ENCODE measurements at regions not wholly inside any gene's neighbourhood (a gene's known extent, or its start where the extent isn't known, plus 50 kb on each side); places are given as distances from the start of the nearest gene placed in this dataset.
"Not testable (repeated sequence)": the region's sequence is repeated elsewhere in the genome, so short reads cannot be mapped to it uniquely, and the experiment has no call there.

DNA sequence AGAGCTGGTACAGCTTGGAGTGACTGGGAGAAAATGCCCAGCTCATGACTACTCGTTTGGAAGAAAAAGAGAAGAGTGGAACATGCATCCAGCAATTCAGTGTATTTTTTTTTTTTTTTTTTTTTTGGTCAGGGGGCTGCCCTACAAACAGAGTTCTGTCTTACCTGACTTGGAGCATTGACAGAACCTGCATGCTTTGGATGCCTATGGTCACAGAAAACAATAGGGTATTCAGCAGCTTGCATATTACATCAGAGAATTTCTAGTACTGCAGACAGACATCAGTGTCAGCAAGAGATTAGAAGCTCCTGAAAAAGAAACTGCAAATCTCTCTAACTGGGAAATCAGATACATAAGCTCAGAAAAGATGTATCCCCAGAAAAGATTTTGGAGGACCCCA, 894.4 kb downstream of the SPATA31A7 start:
- H3K36me3 ChIP-seq (ENCODE audit: control insufficient read depth in 2 of 3, insufficient read depth in 3 of 3, low read length in 3 of 3); H3K9me3 Mint-ChIP-seq; H3K27me3 Mint-ChIP-seq; H3K27ac ChIP-seq (ENCODE audit: low read depth, low read length); DNase-seq; H3K36me3 Mint-ChIP-seq; H3K27me3 ChIP-seq (ENCODE audit: control insufficient read depth in 2 of 2, insufficient read depth in 2 of 2, low read length in 2 of 2); H3K27ac Mint-ChIP-seq; H3K4me3 Mint-ChIP-seq; intact Hi-C loops (cut with micrococcal nuclease); CTCF ChIA-PET; H3K9me3 ChIP-seq (ENCODE audit: control insufficient read depth in 2 of 3, low read length in 3 of 3); ATAC-seq; POLR2A ChIA-PET; H3K4me1 ChIP-seq (ENCODE audit: control insufficient read depth in 2 of 2, insufficient read depth in 2 of 2, low read length in 2 of 2); H3K4me3 ChIP-seq (ENCODE audit: low read length); H3K4me1 Mint-ChIP-seq: not testable (repeated sequence)

DNA sequence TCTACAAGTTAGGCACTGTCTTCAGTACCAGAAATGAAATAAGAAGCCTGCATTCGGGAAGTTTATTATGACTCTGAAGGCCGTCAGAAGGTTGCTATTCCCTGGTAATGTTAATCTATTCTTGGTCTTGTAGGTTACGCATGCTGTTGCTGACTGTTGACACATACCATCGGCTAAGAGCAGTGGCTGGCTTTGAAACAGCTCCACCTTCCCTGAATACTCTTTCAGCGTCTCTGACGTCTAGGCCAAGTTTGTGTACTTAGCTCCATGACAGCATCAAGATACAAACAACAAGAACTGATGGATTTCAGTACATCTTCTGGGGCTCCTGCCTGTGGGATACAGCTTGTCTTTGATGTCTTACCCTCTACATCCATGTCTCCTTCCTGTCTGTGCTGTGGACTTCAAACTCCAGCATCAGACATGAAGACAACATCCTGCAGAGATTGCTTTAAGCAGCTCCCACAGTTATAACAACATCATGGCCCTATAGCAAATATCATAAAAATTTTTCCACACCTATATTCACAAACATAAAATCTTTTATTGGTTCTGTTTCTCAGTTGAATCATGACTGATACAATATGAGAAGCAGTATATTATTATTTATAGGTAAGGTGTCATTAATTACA, 906.0 kb downstream of the SPATA31A7 start:
- H3K27me3 ChIP-seq (ENCODE audit: control insufficient read depth in 2 of 2, insufficient read depth in 2 of 2, low read length in 2 of 2); H3K9me3 ChIP-seq (ENCODE audit: control insufficient read depth in 2 of 3, low read length in 3 of 3); ATAC-seq; H3K27me3 Mint-ChIP-seq; H3K4me1 ChIP-seq (ENCODE audit: control insufficient read depth in 2 of 2, insufficient read depth in 2 of 2, low read length in 2 of 2); H3K36me3 ChIP-seq (ENCODE audit: control insufficient read depth in 2 of 3, insufficient read depth in 3 of 3, low read length in 3 of 3); H3K4me3 ChIP-seq (ENCODE audit: low read length); H3K27ac Mint-ChIP-seq; H3K4me1 Mint-ChIP-seq; DNase-seq; CTCF ChIA-PET; POLR2A ChIA-PET; intact Hi-C loops (cut with micrococcal nuclease); H3K4me3 Mint-ChIP-seq; H3K9me3 Mint-ChIP-seq; H3K36me3 Mint-ChIP-seq; H3K27ac ChIP-seq (ENCODE audit: low read depth, low read length): not testable (repeated sequence)

- not testable (repeated sequence) for H3K36me3 Mint-ChIP-seq
Measured at GRCh38 chr9:62110486-62110885, 920.6 kb downstream of the SPATA31A7 start.

DNA sequence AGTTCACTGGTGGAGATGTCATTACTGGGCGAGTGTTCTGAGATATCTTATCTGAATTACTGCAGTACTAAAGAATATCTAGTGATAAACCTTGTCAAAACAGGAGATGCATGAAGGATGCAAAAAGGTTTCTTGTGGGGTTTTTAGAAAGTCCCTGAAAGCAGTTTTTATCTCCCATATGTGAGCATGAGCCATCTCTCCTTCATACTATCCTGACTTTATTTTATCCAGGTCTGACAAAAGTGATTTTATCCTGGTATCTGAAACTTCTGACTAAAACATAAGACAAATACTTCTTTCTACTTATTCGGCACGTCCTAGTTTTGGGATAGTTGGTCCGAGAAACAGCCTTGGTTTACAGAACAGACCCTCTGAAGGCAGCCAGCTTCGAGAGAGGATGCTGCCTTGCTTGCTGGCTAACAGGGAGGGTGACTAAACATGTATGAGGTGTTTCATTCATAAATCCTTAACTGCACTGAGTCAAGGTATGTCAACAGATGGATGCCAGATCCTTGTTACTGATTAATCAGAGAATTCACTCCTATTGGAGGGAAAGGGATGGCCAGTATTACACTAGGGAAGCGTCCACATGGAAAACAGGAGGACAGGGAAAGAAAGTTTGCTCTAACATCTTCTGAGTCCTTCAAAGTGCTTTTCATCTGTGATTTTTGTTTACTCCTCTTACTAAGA, 927.3 kb downstream of the SPATA31A7 start:
- H3K4me1 ChIP-seq (ENCODE audit: control insufficient read depth in 2 of 2, insufficient read depth in 2 of 2, low read length in 2 of 2); H3K27me3 ChIP-seq (ENCODE audit: control insufficient read depth in 2 of 2, insufficient read depth in 2 of 2, low read length in 2 of 2); H3K27ac Mint-ChIP-seq; ATAC-seq; POLR2A ChIA-PET; H3K9me3 ChIP-seq (ENCODE audit: control insufficient read depth in 2 of 3, low read length in 3 of 3); intact Hi-C loops (cut with micrococcal nuclease); H3K27ac ChIP-seq (ENCODE audit: low read depth, low read length); H3K9me3 Mint-ChIP-seq; H3K36me3 Mint-ChIP-seq; H3K4me3 Mint-ChIP-seq; CTCF ChIA-PET; DNase-seq; H3K4me3 ChIP-seq (ENCODE audit: low read length); H3K27me3 Mint-ChIP-seq; H3K4me1 Mint-ChIP-seq; H3K36me3 ChIP-seq (ENCODE audit: control insufficient read depth in 2 of 3, insufficient read depth in 3 of 3, low read length in 3 of 3): not testable (repeated sequence)

More at GRCh38 chr9:62110486-62110885, 920.6 kb downstream of the SPATA31A7 start:
- ATAC-seq; H3K27me3 ChIP-seq (ENCODE audit: control insufficient read depth in 2 of 2, insufficient read depth in 2 of 2, low read length in 2 of 2); H3K4me3 Mint-ChIP-seq; H3K36me3 ChIP-seq (ENCODE audit: control insufficient read depth in 2 of 3, insufficient read depth in 3 of 3, low read length in 3 of 3); H3K4me1 ChIP-seq (ENCODE audit: control insufficient read depth in 2 of 2, insufficient read depth in 2 of 2, low read length in 2 of 2); H3K4me1 Mint-ChIP-seq; H3K9me3 Mint-ChIP-seq; H3K9me3 ChIP-seq (ENCODE audit: control insufficient read depth in 2 of 3, low read length in 3 of 3); H3K27ac Mint-ChIP-seq; H3K4me3 ChIP-seq (ENCODE audit: low read length); POLR2A ChIA-PET; H3K27ac ChIP-seq (ENCODE audit: low read depth, low read length); DNase-seq; H3K27me3 Mint-ChIP-seq; intact Hi-C loops (cut with micrococcal nuclease); CTCF ChIA-PET: not testable (repeated sequence)

DNA sequence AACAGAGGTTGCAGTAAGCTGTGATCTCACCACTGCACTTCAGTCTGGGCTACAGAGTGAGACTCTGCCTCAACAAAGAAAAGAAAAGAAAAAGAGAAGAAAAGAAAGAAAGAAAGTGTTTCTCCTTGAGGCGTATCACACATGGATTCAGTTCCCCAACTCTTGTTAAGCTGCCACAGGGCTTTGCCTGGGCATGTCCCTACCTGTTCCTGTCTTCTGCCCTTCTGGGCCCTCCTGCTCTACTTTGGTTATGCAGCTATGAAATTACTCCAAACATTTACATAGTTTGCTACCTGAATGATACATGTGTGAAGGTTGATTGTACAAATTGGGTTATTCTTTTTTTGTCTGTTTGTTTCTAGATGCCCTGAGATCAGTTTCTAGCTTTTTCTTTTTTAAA, 929.8 kb downstream of the SPATA31A7 start:
- H3K4me1 ChIP-seq (ENCODE audit: control insufficient read depth in 2 of 2, insufficient read depth in 2 of 2, low read length in 2 of 2); POLR2A ChIA-PET; ATAC-seq; H3K36me3 Mint-ChIP-seq; H3K27ac Mint-ChIP-seq; H3K9me3 Mint-ChIP-seq; H3K36me3 ChIP-seq (ENCODE audit: control insufficient read depth in 2 of 3, insufficient read depth in 3 of 3, low read length in 3 of 3); H3K4me3 Mint-ChIP-seq; H3K27me3 Mint-ChIP-seq; H3K9me3 ChIP-seq (ENCODE audit: control insufficient read depth in 2 of 3, low read length in 3 of 3); CTCF ChIA-PET; H3K4me3 ChIP-seq (ENCODE audit: low read length); H3K4me1 Mint-ChIP-seq; H3K27ac ChIP-seq (ENCODE audit: low read depth, low read length); H3K27me3 ChIP-seq (ENCODE audit: control insufficient read depth in 2 of 2, insufficient read depth in 2 of 2, low read length in 2 of 2); intact Hi-C loops (cut with micrococcal nuclease); DNase-seq: not testable (repeated sequence)

GRCh38 chr9:62125631-62126611, 936.1 kb downstream of the SPATA31A7 start:
- H3K27ac ChIP-seq (ENCODE audit: low read depth, low read length); H3K27me3 ChIP-seq (ENCODE audit: control insufficient read depth in 2 of 2, insufficient read depth in 2 of 2, low read length in 2 of 2); H3K9me3 ChIP-seq (ENCODE audit: control insufficient read depth in 2 of 3, low read length in 3 of 3); H3K9me3 Mint-ChIP-seq; H3K4me3 Mint-ChIP-seq; H3K27me3 Mint-ChIP-seq; H3K27ac Mint-ChIP-seq; H3K36me3 ChIP-seq (ENCODE audit: control insufficient read depth in 2 of 3, insufficient read depth in 3 of 3, low read length in 3 of 3); H3K4me3 ChIP-seq (ENCODE audit: low read length); H3K36me3 Mint-ChIP-seq; H3K4me1 Mint-ChIP-seq; H3K4me1 ChIP-seq (ENCODE audit: control insufficient read depth in 2 of 2, insufficient read depth in 2 of 2, low read length in 2 of 2); POLR2A ChIA-PET; CTCF ChIA-PET; intact Hi-C loops (cut with micrococcal nuclease); ATAC-seq; DNase-seq: not testable (repeated sequence)

Measured in naive thymus-derived CD4-positive, alpha-beta T cell (primary cell).